ENCODE measurements at regions not wholly inside any gene's neighbourhood (a gene's known extent, or its start where the extent isn't known, plus 50 kb on each side); places are given as distances from the start of the nearest gene placed in this dataset.

DNA sequence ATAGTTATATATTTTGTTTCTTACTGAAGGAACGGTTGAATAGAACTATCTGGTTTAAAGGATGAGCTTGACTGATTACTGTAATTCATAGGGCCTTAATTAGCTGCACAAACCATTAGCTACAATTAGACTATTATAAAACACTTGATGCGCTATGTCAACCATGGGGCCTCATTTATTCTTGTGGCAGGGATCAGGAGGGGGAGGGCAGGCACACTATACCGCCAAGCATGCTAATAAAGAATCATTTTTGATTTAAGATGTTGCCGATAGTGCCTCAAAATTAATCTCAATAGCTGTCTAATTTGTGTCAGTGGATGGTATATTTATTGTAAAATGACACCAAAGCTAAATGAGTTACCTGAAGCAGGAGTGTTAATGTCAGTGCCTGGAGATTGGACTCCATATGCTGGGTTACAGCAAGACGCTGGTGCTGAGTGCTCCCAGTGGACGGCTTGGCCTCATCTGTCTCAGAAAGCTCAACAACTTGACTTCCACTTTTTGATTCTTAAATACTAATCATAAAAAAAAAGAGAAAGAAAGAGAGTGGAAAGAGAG lies 1007.0 kb upstream of the CELF4 start:
- Histone ChIP-seq H3K4me3 (ENCODE audit: low read length) (no peak overlapping the region), H4K20me1 (ENCODE audit: control insufficient read depth, insufficient read depth, low read depth, low read length) (no peaks in the 10 kb centered on the region), H3K9me2 (replicated peaks; ENCODE audit: control insufficient read depth, low read length) (no peaks in the 10 kb centered on the region), H3F3A (ENCODE audit: control insufficient read depth, insufficient read depth) (no peaks in the 10 kb centered on the region), H3K4me1 (ENCODE audit: control insufficient read depth, low read length) (no peaks in the 10 kb centered on the region), H3K36me3 (ENCODE audit: control insufficient read depth, low read length) (no peaks in the 10 kb centered on the region), H3K27ac (ENCODE audit: low read depth, low read length) (no peak overlapping the region), H3K4me2 (ENCODE audit: low read length) (no peak overlapping the region), H3K79me2 (ENCODE audit: control insufficient read depth, low read length) (no peaks in the 10 kb centered on the region), H3K27me3 (ENCODE audit: control insufficient read depth, low read length) (no peaks in the 10 kb centered on the region), H3K9me3 (ENCODE audit: control insufficient read depth, insufficient read depth, low read length) (no peaks in the 10 kb centered on the region)
- TF ChIP-seq, protein P1, sequence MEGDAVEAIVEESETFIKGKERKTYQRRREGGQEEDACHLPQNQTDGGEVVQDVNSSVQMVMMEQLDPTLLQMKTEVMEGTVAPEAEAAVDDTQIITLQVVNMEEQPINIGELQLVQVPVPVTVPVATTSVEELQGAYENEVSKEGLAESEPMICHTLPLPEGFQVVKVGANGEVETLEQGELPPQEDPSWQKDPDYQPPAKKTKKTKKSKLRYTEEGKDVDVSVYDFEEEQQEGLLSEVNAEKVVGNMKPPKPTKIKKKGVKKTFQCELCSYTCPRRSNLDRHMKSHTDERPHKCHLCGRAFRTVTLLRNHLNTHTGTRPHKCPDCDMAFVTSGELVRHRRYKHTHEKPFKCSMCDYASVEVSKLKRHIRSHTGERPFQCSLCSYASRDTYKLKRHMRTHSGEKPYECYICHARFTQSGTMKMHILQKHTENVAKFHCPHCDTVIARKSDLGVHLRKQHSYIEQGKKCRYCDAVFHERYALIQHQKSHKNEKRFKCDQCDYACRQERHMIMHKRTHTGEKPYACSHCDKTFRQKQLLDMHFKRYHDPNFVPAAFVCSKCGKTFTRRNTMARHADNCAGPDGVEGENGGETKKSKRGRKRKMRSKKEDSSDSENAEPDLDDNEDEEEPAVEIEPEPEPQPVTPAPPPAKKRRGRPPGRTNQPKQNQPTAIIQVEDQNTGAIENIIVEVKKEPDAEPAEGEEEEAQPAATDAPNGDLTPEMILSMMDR (IDR thresholded peaks at IDR 0.05; ENCODE audit: low read depth, low read length, poor library complexity, severe bottlenecking), result no peak
- no peak for TF ChIP-seq EZH2phosphoT487 (IDR thresholded peaks at IDR 0.05; ENCODE audit: borderline replicate concordance, low read length)

DNA sequence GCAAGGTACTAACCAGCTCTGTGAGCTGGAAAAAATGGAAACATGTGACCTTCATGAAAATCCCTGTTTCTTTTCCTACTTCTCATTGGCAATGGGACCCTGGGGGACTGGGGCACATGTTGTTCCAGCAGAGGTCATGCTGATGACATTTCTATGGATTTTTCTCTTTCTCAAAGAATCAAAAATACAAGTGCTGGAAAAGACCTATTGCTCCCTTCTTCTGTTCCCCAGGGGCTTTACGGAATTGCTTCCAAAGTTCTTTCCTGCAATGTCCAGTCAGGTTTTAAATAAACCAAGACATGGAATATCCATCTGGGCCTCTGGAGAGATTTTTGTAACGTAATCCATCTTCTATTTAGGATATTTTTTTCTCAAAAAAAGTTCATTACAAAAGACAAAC lies 1006.1 kb upstream of the CELF4 start:
- no peaks in the 10 kb centered on the region for H3K79me2 ChIP-seq (ENCODE audit: control insufficient read depth, low read length)

DNA sequence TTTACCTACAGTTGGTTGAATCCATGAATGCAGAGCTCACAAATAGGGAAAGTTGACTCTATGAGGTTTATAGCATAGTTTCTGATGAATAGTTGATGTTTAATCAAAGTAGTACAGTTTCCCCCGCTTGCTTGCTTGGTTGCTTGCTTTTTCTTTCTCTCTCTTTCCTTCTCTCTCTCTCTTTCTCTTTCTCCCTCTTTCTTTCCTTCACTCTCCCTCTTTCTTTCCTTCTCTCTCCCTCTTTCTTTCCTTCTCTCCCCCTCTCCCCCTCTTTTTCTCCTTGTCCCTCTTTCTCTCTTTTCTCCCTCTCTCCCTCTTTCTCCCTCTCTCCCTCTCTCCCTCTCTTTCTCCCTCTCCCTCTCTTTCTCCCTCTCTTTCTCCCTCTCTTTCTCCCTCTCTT lies 999.9 kb upstream of the CELF4 start:
- Histone ChIP-seq H3K36me3 (ENCODE audit: control insufficient read depth, low read length) (no peaks in the 10 kb centered on the region), H3K9me2 (replicated peaks; ENCODE audit: control insufficient read depth, low read length) (no peaks in the 10 kb centered on the region), H3K9me3 (ENCODE audit: control insufficient read depth, insufficient read depth, low read length) (peaks cover 3% of the 10 kb centered on the region; the same call in 1 of the 2 replicates), H3K4me2 (ENCODE audit: low read length) (no peak overlapping the region), H3K4me3 (ENCODE audit: low read length) (no peak overlapping the region), H3K4me1 (ENCODE audit: control insufficient read depth, low read length) (no peaks in the 10 kb centered on the region), H3K79me2 (ENCODE audit: control insufficient read depth, low read length) (no peaks in the 10 kb centered on the region), H3F3A (ENCODE audit: control insufficient read depth, insufficient read depth) (no peaks in the 10 kb centered on the region), H3K27ac (ENCODE audit: low read depth, low read length) (no peak overlapping the region), H4K20me1 (ENCODE audit: control insufficient read depth, insufficient read depth, low read depth, low read length) (no peaks in the 10 kb centered on the region), H3K27me3 (ENCODE audit: control insufficient read depth, low read length) (no peaks in the 10 kb centered on the region)
- no peak for TF ChIP-seq EZH2phosphoT487 (IDR thresholded peaks at IDR 0.05; ENCODE audit: borderline replicate concordance, low read length)
- TF ChIP-seq, protein P1 (IDR thresholded peaks at IDR 0.05; ENCODE audit: low read depth, low read length, poor library complexity, severe bottlenecking), result no peak

More for the DNA sequence above, 1006.1 kb upstream of the CELF4 start:
- Histone ChIP-seq H3K4me2 (ENCODE audit: low read length) (no peak overlapping the region), H3F3A (ENCODE audit: control insufficient read depth, insufficient read depth) (no peaks in the 10 kb centered on the region), H3K9me3 (ENCODE audit: control insufficient read depth, insufficient read depth, low read length) (peaks cover 3% of the 10 kb centered on the region; the same call in 1 of the 2 replicates), H3K9me2 (replicated peaks; ENCODE audit: control insufficient read depth, low read length) (no peaks in the 10 kb centered on the region), H3K27me3 (ENCODE audit: control insufficient read depth, low read length) (no peaks in the 10 kb centered on the region), H4K20me1 (ENCODE audit: control insufficient read depth, insufficient read depth, low read depth, low read length) (no peaks in the 10 kb centered on the region), H3K4me1 (ENCODE audit: control insufficient read depth, low read length) (no peaks in the 10 kb centered on the region), H3K27ac (ENCODE audit: low read depth, low read length) (no peak overlapping the region), H3K4me3 (ENCODE audit: low read length) (no peak overlapping the region), H3K36me3 (ENCODE audit: control insufficient read depth, low read length) (no peaks in the 10 kb centered on the region)
- TF ChIP-seq, protein P1 (IDR thresholded peaks at IDR 0.05; ENCODE audit: low read depth, low read length, poor library complexity, severe bottlenecking), result no peak
- no peak for TF ChIP-seq EZH2phosphoT487 (IDR thresholded peaks at IDR 0.05; ENCODE audit: borderline replicate concordance, low read length)

All from DOHH2 (cell line).